Kidney (tissue), 13 donors: ENCODE measurements at regions not wholly inside any gene's neighbourhood (a gene's known extent, or its start where the extent isn't known, plus 50 kb on each side); places are given as distances from the start of the nearest gene placed in this dataset.

ENCODE experiments used
- DNase-seq, 5 donors: peaks; one replicate each; pipeline ENCODE4 v3.0.0-alpha.2; 2013 to 2020
- FAIRE-seq: peaks from 2 replicates; lab custom pipeline; 2012; peaks lifted over from hg19 to GRCh38; lab: Jason Lieb, UNC
- H3K27ac ChIP-seq, 2 donors: one replicate each; pipeline ENCODE4 v1.7.0; 2013; ENCODE audit warnings: low read depth in 2 of 2, low read length in 2 of 2, inconsistent platforms in 1 of 2
- H3K27me3 ChIP-seq: one replicate; pipeline ENCODE4 v1.7.1; 2013; ENCODE audit warnings: low read length, inconsistent platforms; ENCODE audit not compliant: control insufficient read depth, insufficient read depth
- H3K36me3 ChIP-seq, 3 donors: one replicate each; pipeline versions ENCODE4 v1.7.0 to v1.7.1; 2013; ENCODE audit warnings: low read length in 3 of 3, control low read depth in 1 of 3, inconsistent platforms in 1 of 3; ENCODE audit not compliant: insufficient read depth in 3 of 3, control insufficient read depth in 2 of 3
- H3K4me1 ChIP-seq, 3 donors: one replicate each; pipeline versions ENCODE4 v1.7.0 to v1.7.1; 2013; ENCODE audit warnings: low read length in 3 of 3, inconsistent platforms in 1 of 3, low read depth in 1 of 3; ENCODE audit not compliant: control insufficient read depth in 2 of 3, insufficient read depth in 2 of 3
- H3K4me3 ChIP-seq, 3 donors: one replicate each; pipeline versions ENCODE4 v1.7.0 to v1.8.1; 2013; ENCODE audit warnings: low read length in 3 of 3, control low read depth in 1 of 3, inconsistent platforms in 1 of 3
- H3K9ac ChIP-seq, 3 donors: one replicate each; pipeline versions ENCODE4 v1.7.0 to v1.7.1; 2013; ENCODE audit warnings: low read length in 3 of 3, control low read depth in 1 of 3, inconsistent platforms in 1 of 3
- H3K9me3 ChIP-seq, 3 donors: one replicate each; pipeline versions ENCODE4 v1.7.0 to v1.7.1; 2013; ENCODE audit warnings: low read length in 3 of 3, control low read depth in 1 of 3, inconsistent platforms in 1 of 3; ENCODE audit not compliant: control insufficient read depth in 2 of 3, insufficient read depth in 1 of 3
- intact Hi-C: fragments of 100-400 bp; cut with DNase I; formaldehyde crosslinking; loops from one replicate; pipeline ENCODE4 v1.11.1; 2022
- TF ChIP-seq, protein P1 (sequence below): IDR thresholded peaks from 3 replicates; pipeline ENCODE4 v1.5.1; 2012; ENCODE audit warnings: mild to moderate bottlenecking, moderate library complexity, borderline replicate concordance; ENCODE audit not compliant: insufficient read depth; ENCODE audit errors: extremely low read depth
- donor health status: control.
- donor health status: control.
- donor health status: control.
- donor health status: control.
- donor health status: control.
- donor health status: DM: yes; HTN: yes; CAD: no.
- donor health status: Normal renal cell carcinoma (clear cell type).

DNA sequence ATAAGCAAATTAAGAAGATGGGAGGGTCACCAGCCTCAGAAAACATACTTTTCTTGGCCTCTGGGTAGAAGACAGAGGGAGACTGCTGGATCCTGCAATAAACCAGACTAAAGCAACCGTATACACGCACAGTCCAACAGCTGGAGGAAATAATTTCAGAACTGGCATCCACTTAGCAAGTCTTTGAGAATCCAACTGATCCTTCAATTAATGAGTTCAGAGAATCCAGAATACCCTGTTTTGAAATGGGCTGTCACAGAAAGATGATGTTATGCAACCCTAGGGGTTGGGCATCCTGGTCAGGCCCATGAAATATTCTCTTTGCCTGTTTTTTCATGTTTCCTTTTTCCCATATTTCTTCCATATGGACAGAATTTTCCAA, 134.0 kb upstream of the MAGI3 start:
- FAIRE-seq (no peak), DNase-seq (no peak)
- intact Hi-C loops, result no loop called here
- peak overlapping the region in 1 of 3 donors; percentile 66 for H3K9ac ChIP-seq
- peaks cover 7 to 13% (median 7%) of the 10 kb centered on the region in 3 donors for H3K4me1 ChIP-seq
- TF ChIP-seq, protein P1, sequence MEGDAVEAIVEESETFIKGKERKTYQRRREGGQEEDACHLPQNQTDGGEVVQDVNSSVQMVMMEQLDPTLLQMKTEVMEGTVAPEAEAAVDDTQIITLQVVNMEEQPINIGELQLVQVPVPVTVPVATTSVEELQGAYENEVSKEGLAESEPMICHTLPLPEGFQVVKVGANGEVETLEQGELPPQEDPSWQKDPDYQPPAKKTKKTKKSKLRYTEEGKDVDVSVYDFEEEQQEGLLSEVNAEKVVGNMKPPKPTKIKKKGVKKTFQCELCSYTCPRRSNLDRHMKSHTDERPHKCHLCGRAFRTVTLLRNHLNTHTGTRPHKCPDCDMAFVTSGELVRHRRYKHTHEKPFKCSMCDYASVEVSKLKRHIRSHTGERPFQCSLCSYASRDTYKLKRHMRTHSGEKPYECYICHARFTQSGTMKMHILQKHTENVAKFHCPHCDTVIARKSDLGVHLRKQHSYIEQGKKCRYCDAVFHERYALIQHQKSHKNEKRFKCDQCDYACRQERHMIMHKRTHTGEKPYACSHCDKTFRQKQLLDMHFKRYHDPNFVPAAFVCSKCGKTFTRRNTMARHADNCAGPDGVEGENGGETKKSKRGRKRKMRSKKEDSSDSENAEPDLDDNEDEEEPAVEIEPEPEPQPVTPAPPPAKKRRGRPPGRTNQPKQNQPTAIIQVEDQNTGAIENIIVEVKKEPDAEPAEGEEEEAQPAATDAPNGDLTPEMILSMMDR, result no peak
- H3K9me3 ChIP-seq, result no peaks in the 10 kb centered on the region
- H3K27ac ChIP-seq, result peak overlapping the region in 1 of 2 donors; percentile 77
- no peaks in the 10 kb centered on the region for H3K27me3 ChIP-seq
- no peak overlapping the region for H3K4me3 ChIP-seq
- H3K36me3 ChIP-seq, result no peaks in the 10 kb centered on the region

DNA sequence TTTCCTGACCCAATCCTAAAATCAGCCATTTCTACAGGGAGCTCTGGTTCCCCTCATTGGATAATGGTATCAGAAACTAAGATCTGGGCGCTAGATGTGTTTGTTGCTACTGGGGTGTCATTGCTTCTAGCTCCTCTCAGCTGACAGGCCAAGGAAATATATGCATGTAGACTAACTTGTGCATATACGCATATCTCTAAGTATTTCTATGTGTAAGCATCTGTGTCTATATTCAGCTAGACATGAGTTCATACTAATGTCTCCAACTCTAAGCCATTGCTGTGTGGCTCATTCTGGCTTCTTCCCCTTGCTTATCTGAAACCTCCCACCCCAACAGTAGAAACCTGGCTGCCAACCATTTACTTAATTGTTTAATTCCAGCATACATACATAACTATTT, 130.3 kb upstream of the MAGI3 start:
- DNase-seq (no peak), FAIRE-seq (no peak)
- no peak overlapping the region for H3K9ac ChIP-seq
- H3K4me1 ChIP-seq, result peaks cover 5 to 6% (median 5%) of the 10 kb centered on the region in 3 donors
- no peak overlapping the region for H3K27ac ChIP-seq
- intact Hi-C loops, result no loop called here
- no peaks in the 10 kb centered on the region for H3K27me3 ChIP-seq
- H3K4me3 ChIP-seq, result no peak overlapping the region
- TF ChIP-seq, protein P1, result no peak
- no peaks in the 10 kb centered on the region for H3K36me3 ChIP-seq
- H3K9me3 ChIP-seq, result no peaks in the 10 kb centered on the region

DNA sequence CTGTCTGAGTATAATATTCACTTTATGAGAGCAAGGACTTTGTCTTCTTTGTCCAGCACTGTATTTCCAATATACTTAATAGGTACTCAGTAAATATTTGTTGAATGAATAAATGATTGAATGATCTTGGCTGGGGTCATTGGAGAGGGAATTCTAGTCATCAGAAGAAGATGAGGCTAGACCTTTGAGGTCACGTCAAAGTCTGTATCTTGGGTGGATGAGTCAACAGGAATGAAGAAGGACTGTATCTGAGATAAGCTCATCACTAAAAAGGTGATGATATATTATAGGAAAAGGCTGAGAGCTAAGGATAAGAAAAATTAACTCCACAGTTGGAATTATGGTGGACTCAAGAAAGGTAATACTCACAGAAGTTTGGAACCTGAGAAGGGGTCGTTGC, 125.1 kb upstream of the MAGI3 start:
- intact Hi-C loops, result no loop called here
- DNase-seq (no peak), FAIRE-seq (no peak)
- no peaks in the 10 kb centered on the region for H3K36me3 ChIP-seq
- no peaks in the 10 kb centered on the region for H3K9me3 ChIP-seq
- no peak overlapping the region for H3K4me3 ChIP-seq
- TF ChIP-seq, protein P1, result no peak
- H3K27me3 ChIP-seq, result no peaks in the 10 kb centered on the region
- no peak overlapping the region for H3K9ac ChIP-seq
- H3K27ac ChIP-seq, result no peak overlapping the region
- no peaks in the 10 kb centered on the region for H3K4me1 ChIP-seq

DNA sequence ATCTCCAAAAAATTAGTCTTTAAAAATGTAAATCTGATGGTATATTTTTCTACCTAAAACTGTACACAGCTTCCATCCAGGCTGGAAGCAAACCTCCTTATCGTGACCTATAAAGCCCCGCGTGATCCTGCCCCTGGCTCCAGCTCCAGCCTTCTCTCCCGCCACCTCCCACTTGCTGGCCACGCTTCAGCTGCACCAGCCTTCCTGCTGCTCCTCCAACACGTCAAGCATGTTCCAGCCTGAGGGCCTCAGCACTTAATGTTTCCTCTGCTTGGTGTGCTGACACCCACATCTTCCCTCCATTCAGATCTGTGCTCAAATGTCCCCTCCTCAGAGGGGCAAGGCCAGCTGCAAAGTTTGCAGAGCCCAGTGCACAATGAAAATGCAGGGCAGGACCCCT, 123.5 kb upstream of the MAGI3 start:
- H3K9me3 ChIP-seq, result no peaks in the 10 kb centered on the region
- no peak overlapping the region for H3K9ac ChIP-seq
- H3K27me3 ChIP-seq, result no peaks in the 10 kb centered on the region
- H3K27ac ChIP-seq, result no peak overlapping the region
- no peak for FAIRE-seq
- TF ChIP-seq, protein P1, result no peak
- no peaks in the 10 kb centered on the region for H3K4me1 ChIP-seq
- intact Hi-C loops, result no loop called here
- peak; percentile 70 to 83 (median 72) for DNase-seq
- H3K36me3 ChIP-seq, result no peaks in the 10 kb centered on the region
- no peak overlapping the region for H3K4me3 ChIP-seq
